ENCODE measurements at regions not wholly inside any gene's neighbourhood (a gene's known extent, or its start where the extent isn't known, plus 50 kb on each side); places are given as distances from the start of the nearest gene placed in this dataset.

GRCh38 chr2:117679952-117680351 lies 134.5 kb upstream of the DDX18 start:
- no peak for TF ChIP-seq SNAI2 (CRISPR knock-in tag; IDR thresholded peaks at IDR 0.05)
- TF ChIP-seq TOX (CRISPR knock-in tag; IDR thresholded peaks at IDR 0.05; ENCODE audit: borderline replicate concordance), result no peak
- no peak for TF ChIP-seq TCF4 (CRISPR knock-in tag; IDR thresholded peaks at IDR 0.05; ENCODE audit: borderline replicate concordance)
- TF ChIP-seq, protein P1, sequence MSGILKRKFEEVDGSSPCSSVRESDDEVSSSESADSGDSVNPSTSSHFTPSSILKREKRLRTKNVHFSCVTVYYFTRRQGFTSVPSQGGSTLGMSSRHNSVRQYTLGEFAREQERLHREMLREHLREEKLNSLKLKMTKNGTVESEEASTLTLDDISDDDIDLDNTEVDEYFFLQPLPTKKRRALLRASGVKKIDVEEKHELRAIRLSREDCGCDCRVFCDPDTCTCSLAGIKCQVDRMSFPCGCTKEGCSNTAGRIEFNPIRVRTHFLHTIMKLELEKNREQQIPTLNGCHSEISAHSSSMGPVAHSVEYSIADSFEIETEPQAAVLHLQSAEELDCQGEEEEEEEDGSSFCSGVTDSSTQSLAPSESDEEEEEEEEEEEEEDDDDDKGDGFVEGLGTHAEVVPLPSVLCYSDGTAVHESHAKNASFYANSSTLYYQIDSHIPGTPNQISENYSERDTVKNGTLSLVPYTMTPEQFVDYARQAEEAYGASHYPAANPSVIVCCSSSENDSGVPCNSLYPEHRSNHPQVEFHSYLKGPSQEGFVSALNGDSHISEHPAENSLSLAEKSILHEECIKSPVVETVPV (CRISPR knock-in tag; IDR thresholded peaks at IDR 0.05), result no peak
- no peak for TF ChIP-seq PATZ1 (CRISPR knock-in tag; IDR thresholded peaks at IDR 0.05; ENCODE audit: borderline replicate concordance)
- no peak for TF ChIP-seq TSHZ2 (CRISPR knock-in tag; IDR thresholded peaks at IDR 0.05)
- no peak for TF ChIP-seq BACH2 (CRISPR knock-in tag; IDR thresholded peaks at IDR 0.05; ENCODE audit: borderline replicate concordance)
- no peak for TF ChIP-seq ZNF565 (CRISPR knock-in tag; conservative IDR thresholded peaks at IDR 0.05; ENCODE audit: low read depth)
- no peak for TF ChIP-seq ZC3H10 (CRISPR knock-in tag; IDR thresholded peaks at IDR 0.05)
- TF ChIP-seq RARB (CRISPR knock-in tag; IDR thresholded peaks at IDR 0.05), result no peak
- no peak for TF ChIP-seq ZFP30 (CRISPR knock-in tag; IDR thresholded peaks at IDR 0.05)
- no peak for TF ChIP-seq ISL1 (CRISPR knock-in tag; IDR thresholded peaks at IDR 0.05)
- no peak for TF ChIP-seq PPARA (CRISPR knock-in tag; IDR thresholded peaks at IDR 0.05; ENCODE audit: borderline replicate concordance)
- no peak for TF ChIP-seq ARNTL (CRISPR knock-in tag; IDR thresholded peaks at IDR 0.05; ENCODE audit: borderline replicate concordance, low read depth)
- ATAC-seq, result no peak

GRCh38 chr2:117684919-117685318 lies 129.6 kb upstream of the DDX18 start:
- no peak for ATAC-seq
- no peak for TF ChIP-seq ZFP3 (CRISPR knock-in tag; IDR thresholded peaks at IDR 0.05)
- TF ChIP-seq ARNTL (CRISPR knock-in tag; IDR thresholded peaks at IDR 0.05; ENCODE audit: borderline replicate concordance, low read depth), result no peak
- TF ChIP-seq, protein P2, sequence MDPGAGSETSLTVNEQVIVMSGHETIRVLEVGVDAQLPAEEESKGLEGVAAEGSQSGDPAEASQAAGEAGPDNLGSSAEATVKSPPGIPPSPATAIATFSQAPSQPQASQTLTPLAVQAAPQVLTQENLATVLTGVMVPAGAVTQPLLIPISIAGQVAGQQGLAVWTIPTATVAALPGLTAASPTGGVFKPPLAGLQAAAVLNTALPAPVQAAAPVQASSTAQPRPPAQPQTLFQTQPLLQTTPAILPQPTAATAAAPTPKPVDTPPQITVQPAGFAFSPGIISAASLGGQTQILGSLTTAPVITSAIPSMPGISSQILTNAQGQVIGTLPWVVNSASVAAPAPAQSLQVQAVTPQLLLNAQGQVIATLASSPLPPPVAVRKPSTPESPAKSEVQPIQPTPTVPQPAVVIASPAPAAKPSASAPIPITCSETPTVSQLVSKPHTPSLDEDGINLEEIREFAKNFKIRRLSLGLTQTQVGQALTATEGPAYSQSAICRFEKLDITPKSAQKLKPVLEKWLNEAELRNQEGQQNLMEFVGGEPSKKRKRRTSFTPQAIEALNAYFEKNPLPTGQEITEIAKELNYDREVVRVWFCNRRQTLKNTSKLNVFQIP (CRISPR knock-in tag; IDR thresholded peaks at IDR 0.05; ENCODE audit: borderline replicate concordance, low read depth), result no peak
- TF ChIP-seq TSHZ2 (CRISPR knock-in tag; IDR thresholded peaks at IDR 0.05), result no peak
- TF ChIP-seq CREB5 (CRISPR knock-in tag; IDR thresholded peaks at IDR 0.05; ENCODE audit: low read depth), result no peak
- no peak for TF ChIP-seq ESRRG (CRISPR knock-in tag; IDR thresholded peaks at IDR 0.05)
- no peak for TF ChIP-seq ZFP30 (CRISPR knock-in tag; IDR thresholded peaks at IDR 0.05)
- TF ChIP-seq ZNF565 (CRISPR knock-in tag; conservative IDR thresholded peaks at IDR 0.05; ENCODE audit: low read depth), result no peak
- TF ChIP-seq TOX (CRISPR knock-in tag; IDR thresholded peaks at IDR 0.05; ENCODE audit: borderline replicate concordance), result no peak
